Glutamatergic neuron (in vitro differentiated cells): ENCODE measurements at regions not wholly inside any gene's neighbourhood (a gene's known extent, or its start where the extent isn't known, plus 50 kb on each side); places are given as distances from the start of the nearest gene placed in this dataset.

ENCODE experiments used
- DNase-seq: peaks from one replicate; pipeline ENCODE4 v3.0.0; 2022
- H3K27ac Mint-ChIP-seq: one replicate; pipeline ENCODE4 v1.8.0; 2020; ENCODE audit warnings: mild to moderate bottlenecking, mixed read lengths, inconsistent platforms; ENCODE audit not compliant: unreplicated experiment
- H3K27me3 Mint-ChIP-seq: one replicate; pipeline ENCODE4 v1.8.0; 2020; ENCODE audit warnings: mild to moderate bottlenecking, moderate library complexity, mixed read lengths, inconsistent platforms; ENCODE audit not compliant: unreplicated experiment
- H3K36me3 Mint-ChIP-seq: one replicate; pipeline ENCODE4 v1.8.0; 2020; ENCODE audit warnings: mild to moderate bottlenecking, mixed read lengths, inconsistent platforms; ENCODE audit not compliant: unreplicated experiment
- H3K4me1 Mint-ChIP-seq: one replicate; pipeline ENCODE4 v1.8.0; 2020; ENCODE audit warnings: mild to moderate bottlenecking, low read depth, mixed read lengths, inconsistent platforms; ENCODE audit not compliant: unreplicated experiment
- H3K4me3 Mint-ChIP-seq: one replicate; pipeline ENCODE4 v1.8.0; 2020; ENCODE audit warnings: mild to moderate bottlenecking, mixed read lengths, inconsistent platforms; ENCODE audit not compliant: unreplicated experiment
- H3K9me3 Mint-ChIP-seq: one replicate; pipeline ENCODE4 v1.8.0; 2020; ENCODE audit warnings: mild to moderate bottlenecking, moderate library complexity, mixed read lengths, inconsistent platforms; ENCODE audit not compliant: unreplicated experiment
- TF ChIP-seq, protein P1 (sequence below): fragments of 200-600 bp; sonication (generic); IDR thresholded peaks from one replicate; pipeline ENCODE4 v1.5.0; 2021; ENCODE audit not compliant: partially characterized antibody, unreplicated experiment

DNA sequence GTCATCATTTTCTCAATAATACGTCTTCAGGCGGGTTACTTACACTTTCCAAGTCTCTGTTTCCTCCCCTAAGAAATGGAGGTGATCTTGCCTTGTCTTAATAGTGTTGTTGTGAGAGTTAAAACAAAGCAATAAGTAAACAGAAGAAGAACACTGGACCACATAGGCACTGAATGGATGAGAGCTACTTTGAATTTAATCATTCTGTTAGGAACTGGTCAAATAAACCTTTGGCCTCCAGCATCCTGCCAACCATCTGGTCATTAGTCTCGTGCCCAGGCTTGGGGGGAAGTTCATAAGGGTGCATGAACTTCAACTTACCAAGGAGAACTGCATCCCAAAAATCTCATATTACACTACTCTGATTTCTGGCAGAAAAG, 109.4 kb upstream of the C7orf33 start:
- H3K4me1 Mint-ChIP-seq: peaks cover 28% of the 10 kb centered on the region
- peaks cover 5% of the 10 kb centered on the region for H3K9me3 Mint-ChIP-seq
- peak overlapping the region; percentile 61 for H3K4me3 Mint-ChIP-seq
- DNase-seq: no peak
- peak overlapping the region; percentile 91 for H3K27ac Mint-ChIP-seq
- no peaks in the 10 kb centered on the region for H3K36me3 Mint-ChIP-seq
- TF ChIP-seq, protein P1, sequence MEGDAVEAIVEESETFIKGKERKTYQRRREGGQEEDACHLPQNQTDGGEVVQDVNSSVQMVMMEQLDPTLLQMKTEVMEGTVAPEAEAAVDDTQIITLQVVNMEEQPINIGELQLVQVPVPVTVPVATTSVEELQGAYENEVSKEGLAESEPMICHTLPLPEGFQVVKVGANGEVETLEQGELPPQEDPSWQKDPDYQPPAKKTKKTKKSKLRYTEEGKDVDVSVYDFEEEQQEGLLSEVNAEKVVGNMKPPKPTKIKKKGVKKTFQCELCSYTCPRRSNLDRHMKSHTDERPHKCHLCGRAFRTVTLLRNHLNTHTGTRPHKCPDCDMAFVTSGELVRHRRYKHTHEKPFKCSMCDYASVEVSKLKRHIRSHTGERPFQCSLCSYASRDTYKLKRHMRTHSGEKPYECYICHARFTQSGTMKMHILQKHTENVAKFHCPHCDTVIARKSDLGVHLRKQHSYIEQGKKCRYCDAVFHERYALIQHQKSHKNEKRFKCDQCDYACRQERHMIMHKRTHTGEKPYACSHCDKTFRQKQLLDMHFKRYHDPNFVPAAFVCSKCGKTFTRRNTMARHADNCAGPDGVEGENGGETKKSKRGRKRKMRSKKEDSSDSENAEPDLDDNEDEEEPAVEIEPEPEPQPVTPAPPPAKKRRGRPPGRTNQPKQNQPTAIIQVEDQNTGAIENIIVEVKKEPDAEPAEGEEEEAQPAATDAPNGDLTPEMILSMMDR: no peak
- peaks cover 2% of the 10 kb centered on the region for H3K27me3 Mint-ChIP-seq

DNA sequence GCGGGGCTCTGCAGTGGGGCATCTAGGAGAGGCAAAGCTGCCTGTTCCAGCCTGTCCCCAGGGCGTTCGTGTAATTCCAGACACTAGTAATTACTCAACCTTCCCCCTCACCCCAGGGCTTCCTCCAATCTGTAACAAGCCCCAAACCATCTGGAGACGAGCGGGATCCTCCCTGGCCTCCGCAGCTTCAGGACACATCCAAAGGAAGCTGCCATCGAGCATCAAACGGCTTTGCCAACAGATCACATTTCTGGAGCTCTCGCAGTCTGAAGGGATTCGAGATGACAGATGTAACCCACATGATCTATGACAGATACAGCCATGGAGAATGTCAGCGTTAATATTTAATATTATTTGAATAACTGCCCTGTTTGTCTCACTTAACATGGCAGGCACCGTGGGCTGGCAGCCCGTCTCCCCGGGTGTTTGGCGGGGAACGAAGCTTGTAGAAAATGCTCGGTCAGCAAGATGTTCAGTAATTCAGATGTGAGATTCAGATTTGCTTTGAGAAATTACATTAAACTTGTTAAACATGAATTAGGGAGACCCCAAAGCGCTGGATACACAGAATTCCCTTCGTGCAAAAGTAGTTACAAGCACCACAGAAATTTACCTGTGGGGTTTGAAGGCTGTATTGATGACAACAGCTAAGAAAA, 108.5 kb upstream of the C7orf33 start:
- peak; percentile 68 for DNase-seq

DNA sequence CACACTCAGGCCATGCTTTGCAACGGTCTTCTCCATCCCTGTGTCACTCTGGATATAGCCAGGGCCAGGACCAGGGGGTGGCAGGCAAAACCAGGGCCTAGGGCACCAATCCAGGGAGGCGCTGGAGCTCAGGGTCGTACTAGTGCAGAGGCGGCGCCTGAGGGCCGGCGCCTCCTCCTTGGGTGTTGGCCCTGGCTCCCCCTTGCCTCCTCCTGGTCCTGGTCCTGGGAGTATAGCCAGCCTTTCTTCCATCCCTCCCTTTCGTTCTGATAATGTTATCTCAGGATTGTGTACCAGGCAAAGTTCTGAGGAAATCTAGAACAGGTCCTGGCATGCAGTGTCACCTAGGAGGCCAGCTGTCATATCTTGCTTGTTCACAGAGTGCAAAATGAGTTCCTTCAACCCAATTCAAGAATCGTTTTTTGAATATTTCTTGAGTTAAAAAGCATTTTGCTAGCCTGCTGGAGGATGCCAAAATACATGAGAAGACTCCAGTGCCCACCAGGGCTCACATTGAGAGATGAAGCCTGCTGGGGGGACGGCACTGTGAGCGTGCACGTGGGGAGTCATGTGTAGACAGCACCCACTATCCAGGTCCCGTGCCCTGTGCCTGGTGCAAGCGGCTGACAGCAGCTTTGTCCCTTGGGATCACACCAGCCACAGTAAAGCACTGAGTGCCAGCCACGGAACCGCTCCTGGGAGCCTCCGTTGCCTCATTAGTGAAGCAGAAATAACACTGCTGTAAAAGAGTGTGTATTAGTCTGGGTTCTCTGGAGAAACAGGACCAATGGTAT, 106.9 kb upstream of the C7orf33 start:
- H3K9me3 Mint-ChIP-seq: peaks cover 10% of the 10 kb centered on the region
- no peak overlapping the region for H3K27ac Mint-ChIP-seq
- H3K4me1 Mint-ChIP-seq: peaks cover 31% of the 10 kb centered on the region
- DNase-seq: no peak
- H3K4me3 Mint-ChIP-seq: no peak overlapping the region
- peaks cover 2% of the 10 kb centered on the region for H3K27me3 Mint-ChIP-seq
- TF ChIP-seq, protein P1: no peak
- no peaks in the 10 kb centered on the region for H3K36me3 Mint-ChIP-seq

More for the DNA sequence above, 108.5 kb upstream of the C7orf33 start:
- Mint-ChIP-seq H3K4me3 (peak overlapping the region; percentile 61), H3K9me3 (peaks cover 5% of the 10 kb centered on the region), H3K4me1 (peaks cover 28% of the 10 kb centered on the region), H3K27me3 (no peaks in the 10 kb centered on the region), H3K36me3 (no peaks in the 10 kb centered on the region), H3K27ac (peak overlapping the region; percentile 91)
- TF ChIP-seq, protein P1: no peak

DNA sequence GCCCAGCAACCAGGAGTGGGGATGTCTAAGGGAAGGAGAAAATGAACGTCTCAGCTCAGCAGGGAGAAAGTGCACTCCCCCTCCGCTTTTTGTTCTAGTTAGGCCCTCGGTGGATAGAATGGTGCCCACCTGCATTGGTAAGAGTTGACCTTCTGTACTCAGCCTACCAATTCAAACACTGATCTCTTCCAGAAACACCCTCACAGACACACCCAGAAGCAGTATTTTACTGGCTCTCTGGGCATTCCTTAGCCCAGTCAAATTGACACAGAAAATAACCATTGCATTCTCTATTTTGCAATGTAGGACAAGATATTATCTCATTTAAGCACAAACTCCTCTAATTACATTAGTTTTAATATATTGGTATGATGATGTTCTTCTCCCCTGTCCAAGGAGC, 106.1 kb upstream of the C7orf33 start:
- H3K27me3 Mint-ChIP-seq: peaks cover 2% of the 10 kb centered on the region
- H3K9me3 Mint-ChIP-seq: peaks cover 10% of the 10 kb centered on the region
- TF ChIP-seq, protein P1: no peak
- H3K4me3 Mint-ChIP-seq: no peak overlapping the region
- no peak overlapping the region for H3K27ac Mint-ChIP-seq
- DNase-seq: no peak
- peaks cover 27% of the 10 kb centered on the region for H3K4me1 Mint-ChIP-seq
- no peaks in the 10 kb centered on the region for H3K36me3 Mint-ChIP-seq

DNA sequence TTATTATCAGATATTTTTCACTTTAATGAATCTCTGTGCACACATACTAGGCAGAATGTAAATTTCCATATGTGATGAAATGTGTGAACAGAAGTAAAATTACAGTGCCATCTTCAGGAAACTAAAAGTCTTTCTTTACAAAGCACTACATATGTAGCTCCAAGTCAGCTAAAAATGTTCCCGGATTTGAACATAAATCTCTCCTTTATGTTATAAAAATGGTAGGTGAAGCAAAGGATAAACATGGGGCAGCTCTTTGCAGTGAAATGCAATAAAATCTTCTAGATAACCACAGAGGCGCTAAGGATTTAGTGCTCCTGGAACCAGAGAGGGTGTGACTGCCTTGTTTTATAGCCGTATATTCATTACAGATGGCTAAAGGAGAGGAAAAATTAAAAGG, 104.9 kb upstream of the C7orf33 start:
- Mint-ChIP-seq H3K27me3 (peaks cover 2% of the 10 kb centered on the region), H3K9me3 (peaks cover 10% of the 10 kb centered on the region), H3K4me1 (peaks cover 23% of the 10 kb centered on the region), H3K27ac (no peak overlapping the region), H3K36me3 (no peaks in the 10 kb centered on the region), H3K4me3 (no peak overlapping the region)
- no peak for DNase-seq
- TF ChIP-seq, protein P1: no peak
